NCI-H524 (cell line): ENCODE measurements at regions not wholly inside any gene's neighbourhood (a gene's known extent, or its start where the extent isn't known, plus 50 kb on each side); places are given as distances from the start of the nearest gene placed in this dataset.

Experiments used
- DNase-seq, 2 experiments: peaks; one replicate each; lab custom pipeline; 2025; lab: John Stamatoyannopoulos, UW

- DNase-seq: no peak
Measured at GRCh38 chr10:111989136-111989911, 194.2 kb downstream of the GPAM start.

- no peak for DNase-seq
Measured at GRCh38 chr10:111990734-111991133, 192.8 kb downstream of the GPAM start.

GRCh38 chr10:111993321-111993720, 190.2 kb downstream of the GPAM start:
- DNase-seq: no peak

GRCh38 chr10:111993872-111994426, 189.6 kb downstream of the GPAM start:
- DNase-seq: no peak

GRCh38 chr10:111996103-111996502, 187.5 kb downstream of the GPAM start:
- DNase-seq: no peak

GRCh38 chr10:111998728-111999127, 184.8 kb downstream of the GPAM start:
- no peak for DNase-seq

- no peak for DNase-seq
Measured at GRCh38 chr10:111999205-111999914, 184.2 kb downstream of the GPAM start.

- DNase-seq: no peak
Measured at GRCh38 chr10:111999915-112000302, 183.7 kb downstream of the GPAM start.

GRCh38 chr10:112000466-112000865, 183.1 kb downstream of the GPAM start:
- no peak for DNase-seq

GRCh38 chr10:112002206-112002605, 181.4 kb downstream of the GPAM start:
- no peak for DNase-seq

- DNase-seq: no peak
Measured at GRCh38 chr10:112004075-112004474, 179.5 kb downstream of the GPAM start.

GRCh38 chr10:112005044-112005443, 178.5 kb downstream of the GPAM start:
- no peak for DNase-seq

- DNase-seq: no peak
Measured at GRCh38 chr10:112006407-112006806, 177.2 kb downstream of the GPAM start.

- DNase-seq: no peak
Measured at GRCh38 chr10:112006831-112007230, 176.7 kb downstream of the GPAM start.

- DNase-seq: no peak
Measured at GRCh38 chr10:112022196-112022595, 161.4 kb downstream of the GPAM start.

- no peak for DNase-seq
Measured at GRCh38 chr10:112024079-112024478, 159.5 kb downstream of the GPAM start.

GRCh38 chr10:112025228-112025627, 158.3 kb downstream of the GPAM start:
- DNase-seq: no peak

GRCh38 chr10:112026438-112026837, 157.1 kb downstream of the GPAM start:
- DNase-seq: no peak

- DNase-seq: no peak
Measured at GRCh38 chr10:112027731-112028280, 155.8 kb downstream of the GPAM start.

- DNase-seq: no peak
Measured at GRCh38 chr10:112030431-112030830, 153.1 kb downstream of the GPAM start.

- DNase-seq: no peak
Measured at GRCh38 chr10:112039823-112040222, 143.7 kb downstream of the GPAM start.

GRCh38 chr10:112040696-112041095, 142.9 kb downstream of the GPAM start:
- DNase-seq: no peak

GRCh38 chr10:112045938-112046337, 137.6 kb downstream of the GPAM start:
- DNase-seq: no peak
